SK-N-SH (cell line): ENCODE measurements at regions not wholly inside any gene's neighbourhood (a gene's known extent, or its start where the extent isn't known, plus 50 kb on each side); places are given as distances from the start of the nearest gene placed in this dataset.

Source experiments
- EP300 ChIP-seq, 2 experiments: IDR thresholded peaks; 2 replicates each; pipeline versions ENCODE4 v1.4.0 to v1.6.1; 2012; ENCODE audit warnings: borderline replicate concordance in 1 of 2, low read depth in 1 of 2, low read length in 1 of 2
- FOSL2 ChIP-seq: IDR thresholded peaks from 2 replicates; pipeline ENCODE4 v1.4.0; 2012; ENCODE audit warnings: low read depth, mild to moderate bottlenecking, moderate library complexity, borderline replicate concordance
- FOXM1 ChIP-seq: IDR thresholded peaks from 2 replicates; pipeline ENCODE4 v1.4.0; 2012; ENCODE audit warnings: low read depth, mild to moderate bottlenecking
- GABPA ChIP-seq: IDR thresholded peaks from 2 replicates; pipeline ENCODE4 v1.4.0; 2012; ENCODE audit warnings: low read depth, mild to moderate bottlenecking
- RAD21 ChIP-seq: IDR thresholded peaks from 2 replicates; pipeline ENCODE4 v1.6.1; 2012; ENCODE audit warnings: mild to moderate bottlenecking, low read length
- RCOR1 ChIP-seq: fragments of 150-350 bp; IDR thresholded peaks from 2 replicates; pipeline ENCODE4 v1.6.1; 2017; ENCODE audit warnings: antibody characterized with exemption, low read length
- RFX5 ChIP-seq: IDR thresholded peaks from 2 replicates; pipeline ENCODE4 v1.6.1; 2012; ENCODE audit warnings: mild to moderate bottlenecking, improper control_type of control experiment, low read length
- RXRA ChIP-seq: IDR thresholded peaks from 2 replicates; pipeline ENCODE4 v1.4.0; 2012; ENCODE audit warnings: low read depth, mild to moderate bottlenecking, borderline replicate concordance
- TEAD4 ChIP-seq: IDR thresholded peaks from 2 replicates; pipeline ENCODE4 v1.4.0; 2012; ENCODE audit warnings: mild to moderate bottlenecking, borderline replicate concordance; ENCODE audit not compliant: insufficient read depth
- USF2 ChIP-seq: fragments of 150-350 bp; IDR thresholded peaks from 2 replicates; pipeline ENCODE4 v1.6.1; 2017; ENCODE audit warnings: antibody characterized with exemption, low read length, low read depth, borderline replicate concordance
- TF ChIP-seq, protein P1 (sequence below): fragments of 200-600 bp; sonication (generic); IDR thresholded peaks from 2 replicates; pipeline ENCODE4 v1.6.1; 2017; ENCODE audit warnings: antibody characterized with exemption, mild to moderate bottlenecking, moderate library complexity
- TF ChIP-seq, protein P2 (sequence below): fragments of 150-350 bp; IDR thresholded peaks from 2 replicates; pipeline ENCODE4 v1.6.1; 2016; ENCODE audit warnings: mild to moderate bottlenecking, low read depth, low read length

DNA sequence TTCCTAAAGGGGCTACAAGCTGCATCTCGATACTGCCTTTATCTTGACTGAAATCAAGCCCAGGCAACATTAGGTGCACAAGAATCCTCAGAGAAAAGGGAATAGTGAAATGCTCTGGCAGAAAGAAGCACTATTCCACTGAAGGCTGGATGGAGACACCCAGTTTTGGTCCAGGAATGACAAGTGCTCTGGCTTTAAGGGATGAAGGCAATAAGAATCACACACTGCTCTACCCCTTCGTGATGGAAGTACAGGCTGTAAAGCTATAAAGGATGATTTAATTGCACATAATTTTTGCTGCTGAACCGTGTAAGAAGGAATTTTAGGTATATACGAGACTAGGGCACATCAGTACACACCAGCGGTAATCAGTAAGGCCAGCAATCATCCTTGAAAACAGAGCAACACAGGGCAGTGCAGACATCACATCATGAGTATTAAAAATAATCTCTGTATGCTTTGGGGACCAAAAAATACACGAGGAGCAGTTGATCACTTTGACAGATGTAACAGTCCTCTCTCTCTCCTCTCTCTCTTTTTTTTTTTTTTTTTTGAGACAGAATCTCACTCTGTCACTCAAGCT lies 414.6 kb upstream of the TBL1XR1 start:
- no peak for TF ChIP-seq GABPA
- TF ChIP-seq, protein P1, sequence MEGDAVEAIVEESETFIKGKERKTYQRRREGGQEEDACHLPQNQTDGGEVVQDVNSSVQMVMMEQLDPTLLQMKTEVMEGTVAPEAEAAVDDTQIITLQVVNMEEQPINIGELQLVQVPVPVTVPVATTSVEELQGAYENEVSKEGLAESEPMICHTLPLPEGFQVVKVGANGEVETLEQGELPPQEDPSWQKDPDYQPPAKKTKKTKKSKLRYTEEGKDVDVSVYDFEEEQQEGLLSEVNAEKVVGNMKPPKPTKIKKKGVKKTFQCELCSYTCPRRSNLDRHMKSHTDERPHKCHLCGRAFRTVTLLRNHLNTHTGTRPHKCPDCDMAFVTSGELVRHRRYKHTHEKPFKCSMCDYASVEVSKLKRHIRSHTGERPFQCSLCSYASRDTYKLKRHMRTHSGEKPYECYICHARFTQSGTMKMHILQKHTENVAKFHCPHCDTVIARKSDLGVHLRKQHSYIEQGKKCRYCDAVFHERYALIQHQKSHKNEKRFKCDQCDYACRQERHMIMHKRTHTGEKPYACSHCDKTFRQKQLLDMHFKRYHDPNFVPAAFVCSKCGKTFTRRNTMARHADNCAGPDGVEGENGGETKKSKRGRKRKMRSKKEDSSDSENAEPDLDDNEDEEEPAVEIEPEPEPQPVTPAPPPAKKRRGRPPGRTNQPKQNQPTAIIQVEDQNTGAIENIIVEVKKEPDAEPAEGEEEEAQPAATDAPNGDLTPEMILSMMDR, result no peak
- TF ChIP-seq, protein P2, sequence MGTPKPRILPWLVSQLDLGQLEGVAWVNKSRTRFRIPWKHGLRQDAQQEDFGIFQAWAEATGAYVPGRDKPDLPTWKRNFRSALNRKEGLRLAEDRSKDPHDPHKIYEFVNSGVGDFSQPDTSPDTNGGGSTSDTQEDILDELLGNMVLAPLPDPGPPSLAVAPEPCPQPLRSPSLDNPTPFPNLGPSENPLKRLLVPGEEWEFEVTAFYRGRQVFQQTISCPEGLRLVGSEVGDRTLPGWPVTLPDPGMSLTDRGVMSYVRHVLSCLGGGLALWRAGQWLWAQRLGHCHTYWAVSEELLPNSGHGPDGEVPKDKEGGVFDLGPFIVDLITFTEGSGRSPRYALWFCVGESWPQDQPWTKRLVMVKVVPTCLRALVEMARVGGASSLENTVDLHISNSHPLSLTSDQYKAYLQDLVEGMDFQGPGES, result no peak
- TF ChIP-seq FOXM1, result no peak
- no peak for TF ChIP-seq RFX5
- TF ChIP-seq RXRA, result no peak
- TF ChIP-seq EP300 (IDR thresholded peaks at IDR 0.05; ENCODE audit: borderline replicate concordance in 1 of 2, low read depth in 1 of 2, low read length in 1 of 2), result no peak
- TF ChIP-seq TEAD4, result no peak
- no peak for TF ChIP-seq RAD21
- TF ChIP-seq USF2, result no peak
- no peak for TF ChIP-seq RCOR1
- no peak for TF ChIP-seq FOSL2
